NB4 (cell line): ENCODE measurements at regions not wholly inside any gene's neighbourhood (a gene's known extent, or its start where the extent isn't known, plus 50 kb on each side); places are given as distances from the start of the nearest gene placed in this dataset.
A peak's percentile ranks its signal among the peaks of the same experiment; 100 is the strongest.

Experiments used
- DNase-seq: peaks from one replicate; pipeline ENCODE4 v3.0.0; 2010; ENCODE audit warnings: low read depth
- H3K4me3 ChIP-seq: one replicate; pipeline ENCODE4 v1.5.1; 2011; ENCODE audit warnings: mild to moderate bottlenecking, low read depth, low read length, moderate library complexity
- CTCF ChIP-seq: IDR thresholded peaks from one replicate; pipeline ENCODE4 v1.5.1; 2012; ENCODE audit warnings: low read depth, low read length
- MAX ChIP-seq: IDR thresholded peaks from 2 replicates; pipeline ENCODE4 v1.6.1; 2011; ENCODE audit warnings: low read depth, low read length
- MYC ChIP-seq: IDR thresholded peaks from 2 replicates; pipeline ENCODE4 v1.6.1; 2011; ENCODE audit warnings: low read depth, low read length
- POLR2A ChIP-seq: IDR thresholded peaks from 2 replicates; pipeline ENCODE4 v1.6.1; 2011; ENCODE audit warnings: mild to moderate bottlenecking; ENCODE audit not compliant: insufficient read length; ENCODE audit errors: extremely low read depth

- no peak for TF ChIP-seq MYC
- TF ChIP-seq CTCF, result no peak
- no peak for TF ChIP-seq POLR2A
- TF ChIP-seq MAX, result no peak
- no peak overlapping the region for H3K4me3 ChIP-seq
- DNase-seq, result no peak
These were observed 73.5 kb downstream of the TNFAIP2 start for GRCh38 chr14:103196716-103197115.

- no peak overlapping the region for H3K4me3 ChIP-seq
- peak; percentile 48 for DNase-seq
- TF ChIP-seq CTCF, result no peak
- no peak for TF ChIP-seq POLR2A
- no peak for TF ChIP-seq MYC
- no peak for TF ChIP-seq MAX
These were observed 75.2 kb downstream of the TNFAIP2 start for GRCh38 chr14:103198131-103199105.

- H3K4me3 ChIP-seq, result no peak overlapping the region
- DNase-seq, result no peak
- TF ChIP-seq MAX, result no peak
- no peak for TF ChIP-seq POLR2A
- TF ChIP-seq MYC, result no peak
- no peak for TF ChIP-seq CTCF
These were observed 75.9 kb downstream of the TNFAIP2 start for GRCh38 chr14:103199124-103199523.

GRCh38 chr14:103201801-103202200, 78.5 kb downstream of the TNFAIP2 start:
- TF ChIP-seq CTCF (no peak), POLR2A (no peak), MAX (no peak), MYC (no peak)
- no peak for DNase-seq
- no peak overlapping the region for H3K4me3 ChIP-seq

GRCh38 chr14:103204852-103205540, 81.7 kb downstream of the TNFAIP2 start:
- no peak for TF ChIP-seq MAX
- TF ChIP-seq POLR2A, result no peak
- TF ChIP-seq CTCF, result no peak
- no peak for TF ChIP-seq MYC
- DNase-seq, result peak; percentile 18
- H3K4me3 ChIP-seq, result no peak overlapping the region
